Stomach (tissue), 8 donors: ENCODE measurements at regions not wholly inside any gene's neighbourhood (a gene's known extent, or its start where the extent isn't known, plus 50 kb on each side); places are given as distances from the start of the nearest gene placed in this dataset.

Source experiments
- DNase-seq, 2 donors: peaks; one replicate each; pipeline versions ENCODE4 v3.0.0 to v3.0.0-alpha.2; 2013 to 2019
- H3K27ac ChIP-seq, 5 donors: fragments of 200-600 bp in 4 of 5; sonication (generic) in 4 of 5; one replicate each; pipeline ENCODE4 v1.5.1; 2013 to 2019; ENCODE audit warnings: mild to moderate bottlenecking in 1 of 5, moderate library complexity in 1 of 5
- H3K27me3 ChIP-seq, 3 donors: fragments of 200-600 bp; sonication (generic); one replicate each; pipeline ENCODE4 v1.5.1; 2017 to 2019; ENCODE audit warnings: mixed run types in 1 of 3
- H3K36me3 ChIP-seq, 4 donors: fragments of 200-600 bp; sonication (generic); 1 replicate in 3 of 4; 2 replicates in 1 of 4; pipeline ENCODE4 v1.5.1; 2016 to 2019
- H3K4me1 ChIP-seq, 4 donors: fragments of 200-600 bp; sonication (generic); one replicate each; pipeline ENCODE4 v1.5.1; 2016 to 2019
- H3K4me3 ChIP-seq, 4 donors: fragments of 200-600 bp; sonication (generic) in 3 of 4; one replicate each; pipeline ENCODE4 v1.5.1; 2016 to 2019; ENCODE audit warnings: mild to moderate bottlenecking in 1 of 4
- H3K9me3 ChIP-seq, 4 donors: fragments of 200-600 bp; sonication (generic); one replicate each; pipeline ENCODE4 v1.5.1; 2016 to 2019
- EP300 ChIP-seq: sonication (generic); formaldehyde crosslinking; IDR thresholded peaks from one replicate; pipeline ENCODE4 v1.6.1; 2017; ENCODE audit warnings: antibody characterized with exemption
- POLR2A ChIP-seq, 4 donors: fragments of 450-650 bp; IDR thresholded peaks; one replicate each; pipeline ENCODE4 v1.6.1; 2016; ENCODE audit warnings: antibody characterized with exemption in 4 of 4, control low read depth in 2 of 4, mild to moderate bottlenecking in 1 of 4, moderate library complexity in 1 of 4
- POLR2AphosphoS5 ChIP-seq, 3 donors: sonication (generic); formaldehyde crosslinking; IDR thresholded peaks; one replicate each; pipeline ENCODE4 v1.6.1; 2016; ENCODE audit warnings: antibody characterized with exemption in 3 of 3
- WGBS, 5 donors: extraction: QIAGEN DNeasy Blood & Tissue Kit in 3 of 5; methylation state at CpG; one replicate each; pipeline versions ENCODE4 v1.1.5 to v1.1.7; 2013 to 2018; 5-methylcytosine and 5-hydroxymethylcytosine counted together
- intact Hi-C: fragments of 100-400 bp; cut with DNase I; formaldehyde crosslinking; loops from one replicate; pipeline ENCODE4 v1.15.1; 2023; ENCODE audit warnings: low total_unique reads
- TF ChIP-seq, protein P1 (sequence below), 7 experiments: fragments of 450-650 bp in 4 of 7; fragments of 200-600 bp in 3 of 7; sonication (generic) in 3 of 7; IDR thresholded peaks; one replicate each; pipeline ENCODE4 v1.5.1; 2016 to 2019; ENCODE audit warnings: antibody characterized with exemption in 7 of 7, control low read depth in 2 of 7, mild to moderate bottlenecking in 1 of 7
- donor health status: healthy with polysubstance abuse.
- donor health status: Bipolar disorder and iron deficiency.
- donor health status: healthy.

GRCh38 chr5:130580264-130580663, 584.8 kb downstream of the HINT1 start:
- intact Hi-C loops = no loop called here
- no peaks in the 10 kb centered on the region for H3K36me3 ChIP-seq
- TF ChIP-seq POLR2AphosphoS5 (IDR thresholded peaks at IDR 0.05) = no peak
- no peak overlapping the region for H3K4me3 ChIP-seq
- H3K9me3 ChIP-seq = peaks cover 0 to 12% (median 0%) of the 10 kb centered on the region in 4 donors
- H3K27me3 ChIP-seq = no peaks in the 10 kb centered on the region
- 52 to 65% (median 64%) methylated on average over 2 of the region's 2 CpGs for WGBS, 5 donors
- DNase-seq = no peak
- no peak overlapping the region for H3K27ac ChIP-seq
- H3K4me1 ChIP-seq = no peaks in the 10 kb centered on the region

- no peak for DNase-seq
- no peaks in the 10 kb centered on the region for H3K4me1 ChIP-seq
- H3K9me3 ChIP-seq = peaks cover 0 to 9% (median 0%) of the 10 kb centered on the region in 4 donors
- TF ChIP-seq EP300 (no peak), POLR2AphosphoS5 (IDR thresholded peaks at IDR 0.05) (no peak), POLR2A (IDR thresholded peaks at IDR 0.05) (no peak)
- TF ChIP-seq, protein P1, sequence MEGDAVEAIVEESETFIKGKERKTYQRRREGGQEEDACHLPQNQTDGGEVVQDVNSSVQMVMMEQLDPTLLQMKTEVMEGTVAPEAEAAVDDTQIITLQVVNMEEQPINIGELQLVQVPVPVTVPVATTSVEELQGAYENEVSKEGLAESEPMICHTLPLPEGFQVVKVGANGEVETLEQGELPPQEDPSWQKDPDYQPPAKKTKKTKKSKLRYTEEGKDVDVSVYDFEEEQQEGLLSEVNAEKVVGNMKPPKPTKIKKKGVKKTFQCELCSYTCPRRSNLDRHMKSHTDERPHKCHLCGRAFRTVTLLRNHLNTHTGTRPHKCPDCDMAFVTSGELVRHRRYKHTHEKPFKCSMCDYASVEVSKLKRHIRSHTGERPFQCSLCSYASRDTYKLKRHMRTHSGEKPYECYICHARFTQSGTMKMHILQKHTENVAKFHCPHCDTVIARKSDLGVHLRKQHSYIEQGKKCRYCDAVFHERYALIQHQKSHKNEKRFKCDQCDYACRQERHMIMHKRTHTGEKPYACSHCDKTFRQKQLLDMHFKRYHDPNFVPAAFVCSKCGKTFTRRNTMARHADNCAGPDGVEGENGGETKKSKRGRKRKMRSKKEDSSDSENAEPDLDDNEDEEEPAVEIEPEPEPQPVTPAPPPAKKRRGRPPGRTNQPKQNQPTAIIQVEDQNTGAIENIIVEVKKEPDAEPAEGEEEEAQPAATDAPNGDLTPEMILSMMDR (IDR thresholded peaks at IDR 0.05) = no peak
- H3K36me3 ChIP-seq = no peaks in the 10 kb centered on the region
- H3K27ac ChIP-seq = no peak overlapping the region
- no peak overlapping the region for H3K4me3 ChIP-seq
- intact Hi-C loops = no loop called here
- H3K27me3 ChIP-seq = no peaks in the 10 kb centered on the region
These were observed 586.7 kb downstream of the HINT1 start for GRCh38 chr5:130578354-130578753.

GRCh38 chr5:130571076-130571475, 594.0 kb downstream of the HINT1 start:
- H3K4me1 ChIP-seq = no peaks in the 10 kb centered on the region
- H3K27me3 ChIP-seq = no peaks in the 10 kb centered on the region
- no peak for DNase-seq
- H3K36me3 ChIP-seq = no peaks in the 10 kb centered on the region
- no peak overlapping the region for H3K27ac ChIP-seq
- no peak overlapping the region for H3K4me3 ChIP-seq
- no peak for TF ChIP-seq EP300
- TF ChIP-seq, protein P1 (IDR thresholded peaks at IDR 0.05) = no peak
- TF ChIP-seq POLR2A (IDR thresholded peaks at IDR 0.05) = no peak
- no peak for TF ChIP-seq POLR2AphosphoS5 (IDR thresholded peaks at IDR 0.05)
- H3K9me3 ChIP-seq = no peaks in the 10 kb centered on the region
- intact Hi-C loops = no loop called here

DNA sequence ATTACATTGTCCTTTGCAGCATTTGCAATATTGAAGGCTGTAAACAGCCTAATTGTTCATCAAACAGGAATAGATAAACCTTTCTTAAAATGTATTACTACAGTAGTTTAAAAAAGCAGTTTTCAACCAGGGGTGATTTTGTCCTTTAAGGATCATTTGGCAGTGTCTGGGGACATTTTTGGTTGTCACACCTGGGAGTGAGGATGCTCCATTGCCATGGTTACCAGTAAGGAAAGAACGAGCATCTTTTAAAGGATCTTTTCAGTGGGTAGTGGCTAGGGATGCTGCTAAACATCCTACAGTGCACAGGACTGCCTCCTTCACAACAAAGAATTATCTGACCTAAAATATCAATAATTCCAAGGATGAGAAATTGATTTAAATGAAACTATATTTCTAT, 596.3 kb downstream of the HINT1 start:
- Histone ChIP-seq H3K9me3 (no peaks in the 10 kb centered on the region), H3K4me1 (no peaks in the 10 kb centered on the region), H3K27ac (no peak overlapping the region), H3K4me3 (no peak overlapping the region), H3K27me3 (no peaks in the 10 kb centered on the region), H3K36me3 (no peaks in the 10 kb centered on the region)
- WGBS, 5 donors = 57 to 81% (median 66%) methylated on average over 1 of the region's 1 CpG
- TF ChIP-seq POLR2A (IDR thresholded peaks at IDR 0.05) (no peak), EP300 (no peak), POLR2AphosphoS5 (IDR thresholded peaks at IDR 0.05) (no peak)
- TF ChIP-seq, protein P1 (IDR thresholded peaks at IDR 0.05) = no peak
- no peak for DNase-seq
- intact Hi-C loops = loop anchor here (10.0 kb wide), 1 partner anchor 394 kb away; no protein-coding TSS in a partner anchor

GRCh38 chr5:130555429-130555828, 609.6 kb downstream of the HINT1 start:
- DNase-seq = no peak
- Histone ChIP-seq H3K27me3 (no peaks in the 10 kb centered on the region), H3K4me1 (no peaks in the 10 kb centered on the region), H3K9me3 (peaks cover 0 to 30% (median 16%) of the 10 kb centered on the region in 4 donors), H3K36me3 (no peaks in the 10 kb centered on the region), H3K27ac (no peak overlapping the region), H3K4me3 (no peak overlapping the region)
- WGBS, 5 donors = 73 to 92% (median 84%) methylated on average over 3 of the region's 3 CpGs
- intact Hi-C loops = no loop called here
- no peak for TF ChIP-seq POLR2A (IDR thresholded peaks at IDR 0.05)
- no peak for TF ChIP-seq EP300
- TF ChIP-seq POLR2AphosphoS5 (IDR thresholded peaks at IDR 0.05) = no peak
- TF ChIP-seq, protein P1 (IDR thresholded peaks at IDR 0.05) = no peak
